Activated CD8-positive, alpha-beta memory T cell treated with anti-CD3 and anti-CD28 coated beads for 24 hours (primary cell): ENCODE measurements at regions not wholly inside any gene's neighbourhood (a gene's known extent, or its start where the extent isn't known, plus 50 kb on each side); places are given as distances from the start of the nearest gene placed in this dataset.

Experiments used
- DNase-seq: peaks from one replicate; pipeline ENCODE4 v3.0.0-alpha.2; 2020

GRCh38 chr13:29993196-29993595 is 142.8 kb upstream of the UBL3 start:
- no peak for DNase-seq

DNA sequence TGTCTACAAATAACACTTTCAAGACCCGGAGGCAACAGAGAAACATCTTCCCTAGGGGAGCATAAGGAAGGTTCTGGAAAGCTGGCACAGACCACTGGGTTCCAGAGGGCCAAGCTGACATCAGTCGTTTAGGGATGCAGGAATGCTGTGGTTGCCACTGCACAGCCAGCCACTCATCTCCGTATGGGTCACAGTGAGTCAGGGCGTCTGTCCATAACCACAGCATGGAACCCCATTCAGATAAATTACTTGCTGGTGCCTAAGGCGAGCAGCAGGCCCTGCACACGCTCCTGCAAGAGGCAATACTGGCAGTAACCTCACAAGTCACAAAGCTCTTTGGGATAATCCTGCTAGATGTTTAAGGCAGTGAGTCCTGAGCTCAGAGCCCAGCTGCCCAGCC is 140.9 kb upstream of the UBL3 start:
- no peak for DNase-seq

DNA sequence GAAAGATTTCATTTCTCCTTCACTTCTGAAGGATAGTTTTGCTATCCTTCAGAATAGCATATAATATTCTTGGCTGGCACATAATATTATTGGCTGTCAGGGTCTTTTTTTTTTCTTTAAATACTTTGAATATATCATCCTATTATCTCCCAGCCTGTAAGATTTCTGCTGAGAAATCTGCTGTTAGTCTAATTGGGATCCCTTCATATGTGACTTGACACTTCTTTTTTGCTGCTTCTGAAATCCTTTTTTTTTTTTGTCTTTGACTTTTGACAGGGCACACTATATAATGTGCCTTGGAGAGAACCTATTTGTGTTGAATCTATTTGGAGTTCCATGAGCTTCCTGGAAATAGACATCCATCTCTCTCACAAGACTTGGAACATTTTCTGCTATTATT is 136.9 kb upstream of the UBL3 start:
- no peak for DNase-seq

GRCh38 chr13:29980339-29980738 is 129.9 kb upstream of the UBL3 start:
- no peak for DNase-seq

DNA sequence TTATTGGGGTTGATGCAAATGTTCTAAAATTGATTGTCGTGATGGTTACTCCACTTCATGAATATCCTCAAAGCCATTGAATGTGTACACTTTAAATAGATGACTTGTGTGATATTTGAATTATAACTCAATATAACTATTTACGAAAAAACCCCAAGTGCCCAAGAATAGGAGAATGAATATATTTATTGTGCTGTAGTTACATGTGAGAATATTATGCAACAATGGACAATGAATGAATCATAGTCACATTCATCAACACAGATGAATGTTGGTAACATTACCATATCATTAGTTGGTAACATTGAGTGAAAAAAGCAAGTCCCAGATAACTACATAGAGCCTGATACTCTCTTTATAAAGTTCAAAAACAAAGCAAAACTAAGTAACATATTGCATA is 127.8 kb upstream of the UBL3 start:
- no peak for DNase-seq

DNA sequence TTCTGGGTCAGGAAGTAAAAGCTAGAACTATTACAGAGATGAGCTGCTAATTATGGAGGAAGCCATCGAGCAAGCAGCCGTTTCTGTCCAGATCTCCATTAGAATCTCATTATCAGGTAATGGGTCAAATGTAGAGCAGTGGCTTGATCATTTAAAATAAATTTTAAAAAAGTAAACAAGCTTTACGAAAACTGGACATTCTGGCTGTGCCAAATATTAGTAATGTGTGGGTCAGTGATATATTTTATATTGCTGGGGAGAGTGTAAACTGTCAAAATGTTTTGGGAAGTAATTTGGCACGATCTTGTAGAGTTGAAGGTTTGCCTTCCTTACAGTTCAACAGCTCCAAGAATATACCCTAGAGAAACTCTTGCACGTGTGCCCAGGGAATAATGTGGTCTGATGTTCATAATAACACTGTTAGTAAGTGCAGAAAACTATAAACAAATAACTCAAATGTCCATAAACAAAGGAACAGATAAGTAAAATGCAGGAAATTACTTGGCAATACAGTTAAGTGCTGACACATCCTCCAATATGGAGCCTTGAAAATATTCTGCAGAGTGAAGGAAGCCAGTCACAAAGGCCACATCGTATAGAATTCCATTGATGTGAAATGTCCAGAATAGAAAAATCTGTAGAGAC is 127.2 kb upstream of the UBL3 start:
- no peak for DNase-seq

- DNase-seq = no peak
Measured at GRCh38 chr13:29976535-29976934, 126.1 kb upstream of the UBL3 start.

GRCh38 chr13:29975283-29975682 is 124.9 kb upstream of the UBL3 start:
- DNase-seq = no peak

GRCh38 chr13:29969286-29969685 is 118.9 kb upstream of the UBL3 start:
- no peak for DNase-seq

DNA sequence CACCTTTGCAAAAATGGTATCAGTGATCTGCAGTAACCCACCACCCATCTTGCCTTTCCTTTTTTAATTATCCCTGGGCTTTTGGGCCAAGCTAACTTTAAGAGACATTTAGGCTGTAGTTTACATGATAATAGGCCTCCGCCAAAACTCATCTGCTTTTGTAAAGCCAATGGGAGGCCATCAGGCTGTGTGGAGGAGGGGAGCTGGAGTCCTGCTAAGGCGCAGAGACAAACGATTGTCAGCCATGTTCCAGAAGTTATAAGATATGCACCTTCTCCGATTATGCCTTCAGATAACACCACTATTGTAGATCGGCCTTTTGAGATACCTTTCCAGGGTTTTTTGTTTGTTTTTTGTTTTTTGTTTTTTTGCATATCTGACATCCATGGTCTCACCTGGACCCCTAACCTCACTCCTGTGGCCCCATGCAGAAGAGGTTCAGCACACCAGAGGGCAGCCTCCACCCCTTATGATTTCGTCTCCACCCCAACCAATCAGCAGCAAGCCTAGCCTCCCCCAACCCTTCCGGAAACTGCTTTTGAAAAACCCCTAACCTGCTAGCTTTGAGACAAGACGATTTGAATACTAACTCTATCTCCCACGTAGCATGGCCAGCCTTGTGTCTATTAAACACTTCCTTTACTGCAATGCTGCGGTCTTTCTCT is 113.9 kb upstream of the UBL3 start:
- DNase-seq = no peak

GRCh38 chr13:29963089-29963488 is 112.7 kb upstream of the UBL3 start:
- no peak for DNase-seq

GRCh38 chr13:29961036-29961670 is 110.7 kb upstream of the UBL3 start:
- DNase-seq = no peak

DNA sequence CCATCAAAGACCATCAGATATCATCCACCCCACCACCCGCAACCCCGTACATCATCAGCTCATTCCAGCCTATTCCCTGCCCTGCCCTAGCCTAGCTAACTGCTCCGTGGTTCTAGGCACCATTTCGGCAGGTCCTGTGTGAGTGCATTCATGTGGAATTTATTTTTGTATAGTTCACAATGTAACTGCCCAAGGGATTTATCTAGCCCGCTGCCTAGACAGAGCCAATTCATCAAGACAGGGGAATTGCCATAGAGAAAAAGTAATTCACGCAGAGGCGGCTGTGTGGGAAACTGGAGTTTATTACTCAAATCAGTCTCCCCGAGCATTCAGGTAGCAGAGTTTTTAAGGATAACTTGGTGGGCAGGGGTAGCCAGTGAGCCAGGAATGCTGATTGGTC is 109.2 kb upstream of the UBL3 start:
- no peak for DNase-seq

- peak; percentile 30 for DNase-seq
Measured at GRCh38 chr13:29959086-29959485, 108.7 kb upstream of the UBL3 start.

DNA sequence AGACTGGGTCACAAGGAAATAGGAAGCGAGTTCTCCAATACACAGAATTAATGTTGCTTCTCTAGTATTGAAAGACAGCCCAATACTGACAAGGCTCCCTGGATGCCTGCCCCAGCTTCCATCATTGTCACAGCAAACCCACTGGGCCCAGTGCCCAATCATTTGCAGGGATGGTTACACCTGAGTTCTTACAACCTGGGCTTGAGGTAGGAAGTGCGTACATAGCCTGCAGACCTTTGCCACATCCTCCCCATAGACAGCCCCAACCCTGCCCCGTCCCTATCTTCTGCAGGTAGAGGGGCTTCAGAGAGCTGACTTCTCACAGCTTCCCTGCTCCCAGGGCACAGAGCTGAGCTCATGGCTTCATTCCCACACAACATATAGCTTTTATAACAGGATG is 108.1 kb upstream of the UBL3 start:
- DNase-seq = peak; percentile 57

- no peak for DNase-seq
Measured at GRCh38 chr13:29957320-29957719, 106.9 kb upstream of the UBL3 start.

GRCh38 chr13:29956853-29957252 is 106.4 kb upstream of the UBL3 start:
- DNase-seq = peak; percentile 38

GRCh38 chr13:29955137-29955650 is 104.8 kb upstream of the UBL3 start:
- DNase-seq = peak; percentile 53

DNA sequence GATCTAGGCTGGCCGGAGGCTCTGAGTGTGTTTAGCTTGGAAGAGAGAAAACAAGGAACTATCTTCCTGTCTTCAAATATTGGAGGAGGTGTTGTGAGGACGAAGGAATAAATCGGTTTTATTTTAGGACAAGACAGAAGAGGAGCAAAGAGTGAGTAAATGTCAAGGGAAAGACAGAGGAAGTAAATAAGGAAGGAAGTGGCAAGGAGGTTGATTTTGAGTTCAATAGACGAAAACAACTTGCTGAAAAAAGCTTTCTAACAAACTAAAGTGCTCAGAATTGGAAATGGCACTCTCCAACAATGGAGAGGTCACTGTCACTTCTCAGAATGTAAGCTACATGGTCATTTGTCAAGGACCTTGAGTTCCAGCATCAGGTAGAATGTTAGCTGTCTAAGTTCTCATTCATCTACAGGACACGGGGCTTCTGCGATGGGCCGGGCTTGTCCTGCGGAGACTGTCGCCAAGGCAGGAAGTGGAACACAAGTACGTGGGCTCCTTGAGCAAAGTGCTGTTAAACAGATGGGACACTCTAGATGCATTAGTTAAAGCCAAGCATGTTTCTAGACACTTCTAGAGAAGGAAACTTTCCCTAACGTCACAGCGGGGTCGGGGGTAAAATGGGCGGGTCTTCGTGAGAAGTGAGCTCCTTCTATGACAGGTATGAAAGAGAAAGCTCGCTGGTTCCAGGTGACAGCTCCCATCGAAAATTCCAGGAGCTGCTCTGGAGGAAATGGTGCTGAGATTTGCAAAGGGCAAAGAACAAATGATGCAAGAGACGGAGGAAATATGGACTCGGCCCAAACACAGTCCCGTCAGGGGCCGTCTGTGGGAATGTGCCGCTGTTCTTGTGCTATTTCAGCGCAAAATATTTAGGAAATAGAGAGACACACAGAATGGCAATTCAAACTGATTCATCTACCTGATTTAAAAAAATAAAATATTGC is 103.9 kb upstream of the UBL3 start:
- DNase-seq = peak; percentile 74

GRCh38 chr13:29953542-29953941 is 103.1 kb upstream of the UBL3 start:
- DNase-seq = peak; percentile 28

DNA sequence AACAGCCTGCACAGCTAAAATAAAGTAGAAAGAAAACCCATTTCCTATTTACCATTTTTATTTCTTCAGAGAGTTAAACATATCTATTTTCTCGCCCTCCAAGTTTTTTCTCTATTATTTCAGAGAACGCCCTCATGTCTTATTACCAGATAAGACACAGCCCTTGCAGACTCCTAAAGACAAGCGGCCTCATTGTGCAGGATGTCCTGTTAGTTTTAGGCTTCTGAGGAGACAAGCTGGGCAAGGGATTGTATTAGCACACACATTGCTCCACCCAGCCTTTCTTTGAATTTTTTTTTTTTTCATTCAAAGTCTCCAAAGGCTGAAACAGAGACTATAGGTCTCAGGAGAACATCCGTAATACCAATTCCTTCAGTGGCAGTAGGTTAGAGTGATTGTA is 101.8 kb upstream of the UBL3 start:
- no peak for DNase-seq

- DNase-seq = peak; percentile 21
Measured at GRCh38 chr13:29948791-29949190, 98.4 kb upstream of the UBL3 start.

DNA sequence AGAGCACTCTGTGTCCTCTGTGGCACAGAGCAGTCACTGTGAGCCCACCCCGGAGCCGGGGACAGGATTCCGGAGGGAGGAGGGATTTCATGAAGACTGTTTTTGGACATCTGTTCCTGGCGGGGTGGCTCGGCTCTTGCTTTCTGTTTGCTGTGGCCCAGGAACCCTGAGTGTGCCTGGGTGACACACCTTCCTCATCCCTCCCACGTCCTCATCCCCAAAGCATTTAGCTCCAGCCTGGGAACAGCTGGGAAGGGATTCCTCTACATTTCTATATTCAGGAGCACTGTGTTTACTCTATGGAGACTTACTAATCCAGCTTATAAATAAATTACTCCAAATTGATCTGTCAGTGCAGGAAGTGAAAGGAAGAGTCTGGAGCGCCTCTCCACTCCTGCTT is 97.8 kb upstream of the UBL3 start:
- peak; percentile 28 for DNase-seq
